T1000 (cell line): ENCODE measurements at regions not wholly inside any gene's neighbourhood (a gene's known extent, or its start where the extent isn't known, plus 50 kb on each side); places are given as distances from the start of the nearest gene placed in this dataset.
"Not testable (repeated sequence)": the region's sequence is repeated elsewhere in the genome, so short reads cannot be mapped to it uniquely, and the experiment has no call there.

Experiments used
- DNase-seq: peaks from one replicate; lab custom pipeline; 2025; ENCODE audit warnings: mixed read lengths; lab: John Stamatoyannopoulos, UW

DNA sequence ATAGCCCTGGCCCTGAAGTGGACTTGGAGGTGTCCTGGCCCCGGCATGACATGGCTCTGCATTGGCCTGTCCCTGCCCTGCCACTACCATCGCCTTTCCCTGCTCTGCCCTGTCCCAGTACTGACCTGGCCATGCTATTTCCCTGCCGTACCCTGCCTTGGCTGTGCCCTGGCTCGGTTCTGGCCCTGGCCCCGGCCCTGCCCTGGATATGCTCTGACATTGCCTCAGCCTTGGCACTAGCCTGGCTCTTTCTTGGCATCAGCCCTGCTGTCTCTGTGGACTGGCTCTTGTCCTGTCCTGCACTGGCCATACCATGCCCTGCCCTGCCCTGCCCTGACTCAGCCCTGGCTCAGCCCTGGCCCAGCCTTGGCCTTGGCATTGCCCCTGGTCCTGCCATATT lies 252.2 kb downstream of the TP53TG3F start:
- not testable (repeated sequence) for DNase-seq

DNA sequence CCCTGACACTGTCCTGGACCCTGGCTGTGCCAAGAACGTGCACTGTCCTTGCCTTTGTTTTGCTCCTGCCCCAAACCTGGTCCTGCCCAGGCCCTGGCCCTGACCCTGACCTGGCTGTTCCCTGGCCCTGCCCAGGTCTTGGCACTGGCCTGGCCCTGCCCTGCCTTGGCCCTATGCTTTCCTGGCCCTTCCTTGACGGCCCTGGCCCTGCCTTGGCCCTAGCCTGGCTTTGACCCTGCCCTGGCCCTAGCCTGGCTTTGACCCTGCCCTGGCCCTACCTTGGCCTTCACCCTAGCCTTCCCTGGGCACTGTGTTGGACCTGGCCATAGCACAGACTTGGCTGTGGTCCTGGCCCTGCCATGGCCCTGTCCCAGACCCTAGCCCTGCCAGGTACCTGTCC lies 252.9 kb downstream of the TP53TG3F start:
- DNase-seq, result not testable (repeated sequence)

DNA sequence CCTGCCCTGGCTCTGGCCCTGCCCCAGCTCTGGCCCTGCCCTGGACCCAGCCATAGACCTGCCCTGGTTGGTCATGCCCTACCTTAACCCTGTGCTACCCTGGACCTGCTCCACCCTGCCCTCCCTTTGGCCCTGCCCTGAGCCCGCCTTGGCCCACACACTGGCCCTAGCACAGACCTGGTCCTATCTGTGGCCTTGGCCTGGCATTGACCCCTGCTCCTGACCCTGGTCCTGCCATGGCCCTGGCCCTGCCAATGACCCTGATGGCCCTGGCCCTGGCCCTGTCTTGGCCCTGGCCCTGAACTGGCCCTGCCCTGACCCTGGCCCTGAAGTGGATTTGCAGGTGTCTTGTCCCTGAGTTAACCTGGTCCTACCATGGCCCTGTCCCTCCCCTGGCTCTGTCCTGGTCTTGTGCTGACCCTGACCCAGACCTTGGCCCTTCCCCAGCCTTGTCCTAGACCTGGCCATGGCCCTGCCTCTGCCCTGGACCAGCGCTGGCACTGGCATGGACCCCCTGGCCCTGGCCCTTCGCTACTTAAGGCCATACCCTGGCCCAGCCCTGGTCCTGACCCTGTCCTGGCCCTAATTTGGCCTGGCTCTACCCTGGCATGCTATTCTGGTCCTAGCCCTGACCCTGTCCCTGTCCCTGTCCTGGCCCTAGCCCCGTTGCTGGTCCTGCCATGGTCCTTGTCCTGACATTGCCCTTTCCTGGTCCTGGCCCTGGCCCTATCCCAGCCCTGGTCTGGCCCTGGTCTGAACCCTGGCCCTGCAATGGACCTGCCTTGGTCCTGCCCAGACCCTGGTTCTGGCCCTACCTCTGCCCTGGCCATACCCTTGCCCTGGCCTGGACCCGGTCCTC lies 253.7 kb downstream of the TP53TG3F start:
- not testable (repeated sequence) for DNase-seq

DNA sequence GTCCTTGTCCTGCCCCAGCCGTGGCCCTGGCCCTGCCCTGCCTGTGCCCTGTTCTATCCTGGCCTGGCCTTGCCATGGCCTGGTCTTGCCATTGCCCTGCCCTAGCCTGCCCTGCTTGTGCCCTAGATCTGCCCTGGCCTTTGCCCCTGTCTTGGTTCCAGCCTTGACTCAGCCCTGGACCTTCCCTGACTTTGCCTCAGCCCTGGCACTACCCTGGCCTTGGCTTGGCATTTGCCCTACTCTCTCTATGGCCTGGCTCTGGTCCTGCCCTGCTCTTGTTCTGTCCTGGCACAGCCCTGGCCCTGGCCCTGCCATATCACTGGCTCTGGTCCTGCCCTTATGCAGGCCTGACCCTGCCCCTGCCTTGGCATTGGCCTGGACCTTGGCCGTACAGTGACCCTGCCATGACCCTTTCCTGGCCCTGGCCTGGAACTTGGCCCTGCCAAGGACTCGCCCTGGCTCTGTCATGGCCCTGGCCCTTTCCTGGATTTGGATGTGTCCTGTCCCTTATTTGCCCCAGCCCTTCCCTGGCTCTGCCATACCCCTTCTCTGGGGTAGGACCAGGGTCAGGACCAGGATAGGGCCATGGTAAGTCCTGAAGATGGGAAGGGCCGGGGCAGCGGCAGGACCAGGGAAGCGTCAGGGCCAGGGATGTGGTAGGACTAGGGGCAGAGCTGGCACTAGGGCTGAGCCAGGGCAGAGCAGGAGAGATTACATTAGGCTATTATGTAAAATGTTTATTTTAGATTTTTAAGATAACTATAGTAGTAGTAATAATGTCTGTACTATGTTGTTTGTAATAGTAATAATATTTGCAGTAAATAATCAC lies 254.5 kb downstream of the TP53TG3F start:
- DNase-seq, result not testable (repeated sequence)

DNA sequence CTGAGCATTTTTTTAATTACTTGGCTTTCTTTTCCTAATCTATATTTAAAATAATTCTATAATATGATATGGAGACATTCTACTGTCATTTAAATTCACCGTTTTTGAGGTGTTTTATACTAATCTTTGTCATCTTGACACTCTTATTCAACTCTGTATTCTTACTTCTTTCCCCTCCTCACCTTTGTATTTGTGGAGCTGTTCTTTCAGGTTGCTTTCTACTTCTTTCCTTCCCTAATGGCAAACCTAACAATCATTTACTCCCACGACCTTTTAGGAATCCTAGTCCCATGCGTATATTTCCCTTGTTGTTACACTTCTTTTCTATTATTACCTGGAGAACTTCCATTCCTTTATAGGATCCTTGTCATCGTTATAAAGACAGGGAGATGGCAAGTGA lies 271.8 kb downstream of the TP53TG3F start:
- DNase-seq, result not testable (repeated sequence)

DNA sequence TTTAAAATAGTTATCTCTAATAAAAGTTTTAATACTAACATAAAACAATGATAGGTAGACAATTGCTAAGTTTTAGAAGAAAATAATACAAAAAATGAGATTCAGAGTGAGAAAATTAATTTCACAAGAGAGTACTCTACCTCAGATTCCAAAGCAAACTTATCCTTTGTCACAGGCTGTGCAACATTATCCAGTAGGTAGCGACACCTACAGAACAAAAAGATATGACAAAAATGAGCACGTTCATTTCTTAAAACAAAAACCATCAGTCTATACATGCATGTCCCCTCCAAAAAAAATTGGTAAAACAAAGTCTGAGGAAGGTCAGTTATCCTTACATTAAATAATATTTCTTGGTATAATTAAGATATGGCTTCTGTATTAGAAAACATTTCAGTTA lies 275.2 kb downstream of the TP53TG3F start:
- not testable (repeated sequence) for DNase-seq

DNA sequence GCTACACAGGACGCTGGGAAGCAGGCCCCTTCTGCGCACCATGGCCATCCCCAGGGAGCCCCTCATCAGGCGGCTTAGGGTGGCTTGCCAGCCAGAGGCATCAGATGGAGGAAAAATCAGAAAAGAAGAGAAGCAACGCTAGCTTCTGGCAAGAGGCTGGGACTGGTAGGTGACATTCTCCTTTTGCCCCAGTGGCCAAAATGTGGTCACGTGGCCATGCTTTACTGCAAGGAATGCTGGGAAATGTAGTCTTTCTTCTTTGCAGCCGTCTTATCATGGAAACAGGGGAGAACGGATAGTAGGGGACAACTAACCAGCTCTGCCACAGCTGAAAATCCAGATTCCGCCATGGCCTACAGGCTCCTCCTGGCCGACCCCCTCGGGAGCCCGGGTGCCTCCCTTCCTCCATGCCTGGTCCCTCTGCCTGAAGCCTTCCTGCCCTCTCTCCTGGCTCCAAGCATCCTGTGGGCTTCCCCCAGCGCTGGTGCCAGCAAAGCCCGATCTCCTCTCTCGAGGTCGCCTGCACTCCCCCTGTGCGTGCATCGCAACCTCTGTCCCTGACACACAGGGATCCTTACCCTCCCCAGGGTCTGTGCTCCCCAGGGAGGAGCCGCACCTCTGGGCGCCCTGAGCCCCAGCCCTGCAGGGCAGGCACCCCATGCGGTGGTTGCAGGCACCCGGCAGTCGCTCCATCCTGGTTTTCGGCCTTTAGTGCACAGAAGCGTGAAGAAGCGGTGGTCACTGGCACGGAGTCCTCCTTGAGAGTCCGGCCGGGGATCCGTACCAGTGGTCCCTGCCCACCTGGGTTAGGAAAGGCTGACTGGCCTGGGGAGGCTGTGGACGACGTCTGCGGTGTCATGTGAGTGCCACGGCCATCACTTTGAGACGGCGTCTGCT lies 307.7 kb downstream of the TP53TG3F start:
- DNase-seq, result not testable (repeated sequence)

DNA sequence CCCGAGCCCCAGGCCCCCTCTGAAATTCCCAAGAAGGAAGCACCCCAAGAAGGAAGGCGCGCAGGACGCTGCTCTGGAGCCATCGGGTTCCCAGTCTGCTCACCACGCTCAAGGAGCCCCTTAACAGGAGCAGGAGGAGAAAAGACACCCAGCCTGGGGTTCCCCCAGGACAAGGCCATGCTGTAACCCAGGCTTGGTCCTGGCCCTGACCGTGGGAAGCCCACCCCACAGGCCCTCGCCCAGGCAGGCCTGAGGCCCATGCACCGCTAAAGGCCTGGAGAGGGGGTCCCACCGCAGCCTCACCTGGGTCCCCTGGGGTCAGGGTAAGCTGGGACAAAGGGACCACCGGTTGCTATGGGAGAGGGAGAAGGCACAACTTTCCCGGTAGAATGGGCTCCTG lies 309.3 kb downstream of the TP53TG3F start:
- DNase-seq, result not testable (repeated sequence)

DNA sequence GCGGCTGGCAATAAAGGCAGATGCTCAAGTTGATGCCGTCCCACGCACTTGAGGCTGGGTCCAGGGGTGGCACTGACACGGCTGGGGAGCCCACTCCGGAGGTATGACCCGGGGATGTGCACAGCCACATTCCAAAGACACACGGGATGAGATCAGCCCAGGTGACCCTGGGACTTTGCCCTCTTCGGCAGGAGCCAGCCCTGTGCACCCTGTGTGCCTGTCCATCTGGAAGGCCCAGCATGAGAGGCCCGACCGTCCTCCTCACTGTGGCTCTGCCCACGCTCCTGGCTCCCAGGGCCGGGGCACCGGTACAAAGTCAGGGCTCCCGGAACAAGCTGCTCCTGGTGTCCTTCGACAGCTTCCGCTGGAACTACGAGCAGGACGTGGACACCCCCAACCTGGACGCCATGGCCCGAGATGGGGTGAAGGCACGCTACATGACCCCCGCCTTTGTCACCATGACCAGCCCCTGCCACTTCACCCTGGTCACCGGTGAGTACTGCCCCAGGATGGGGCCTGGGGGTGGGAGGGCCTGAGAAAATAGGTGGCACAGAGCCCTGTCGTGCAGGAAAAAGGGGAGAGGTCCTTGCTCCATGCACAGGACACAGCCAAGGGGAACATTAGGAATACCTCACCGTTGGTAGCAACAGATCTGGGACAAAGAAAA lies 309.9 kb downstream of the TP53TG3F start:
- not testable (repeated sequence) for DNase-seq

DNA sequence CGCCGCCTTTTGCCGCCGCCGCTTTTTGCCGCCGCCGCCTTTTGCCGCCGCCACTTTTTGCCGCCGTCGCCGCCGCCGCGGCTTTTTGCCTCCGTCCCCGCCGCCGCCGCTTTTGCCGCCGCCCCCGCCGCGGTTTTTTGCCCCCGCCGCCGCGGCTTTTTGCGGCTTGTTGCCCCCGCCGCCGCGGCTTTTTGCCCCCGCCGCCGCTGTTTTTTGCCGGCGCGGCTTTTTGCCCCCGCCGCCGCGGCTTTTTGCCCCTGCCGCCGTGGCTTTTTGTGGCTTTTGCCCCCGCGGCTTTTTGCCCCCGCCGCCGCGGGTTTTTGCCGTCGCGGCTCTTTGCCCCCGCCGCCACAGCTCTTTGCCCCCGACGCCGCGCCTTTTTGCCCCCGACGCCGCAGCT lies 311.1 kb downstream of the TP53TG3F start:
- not testable (repeated sequence) for DNase-seq

DNA sequence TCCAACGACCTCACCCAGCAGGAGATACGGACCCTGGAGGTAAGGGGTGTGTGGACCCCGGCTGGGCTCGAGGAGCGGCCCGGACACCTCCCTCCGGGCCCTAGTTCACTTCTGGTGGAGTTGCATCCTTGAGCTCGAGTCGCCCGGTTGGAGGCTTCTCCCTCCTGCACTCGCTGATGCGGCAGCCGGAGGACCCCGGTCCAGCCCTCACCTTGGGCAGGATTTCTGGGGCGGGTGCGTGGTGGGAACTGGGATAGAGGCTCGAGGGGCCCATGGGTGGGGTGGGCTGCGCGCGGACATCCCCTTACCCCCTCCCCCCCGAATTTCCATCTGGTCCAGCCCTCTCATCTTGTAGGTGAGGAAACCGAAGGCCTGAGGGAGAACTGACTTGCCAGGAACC lies 311.8 kb downstream of the TP53TG3F start:
- DNase-seq, result not testable (repeated sequence)

DNA sequence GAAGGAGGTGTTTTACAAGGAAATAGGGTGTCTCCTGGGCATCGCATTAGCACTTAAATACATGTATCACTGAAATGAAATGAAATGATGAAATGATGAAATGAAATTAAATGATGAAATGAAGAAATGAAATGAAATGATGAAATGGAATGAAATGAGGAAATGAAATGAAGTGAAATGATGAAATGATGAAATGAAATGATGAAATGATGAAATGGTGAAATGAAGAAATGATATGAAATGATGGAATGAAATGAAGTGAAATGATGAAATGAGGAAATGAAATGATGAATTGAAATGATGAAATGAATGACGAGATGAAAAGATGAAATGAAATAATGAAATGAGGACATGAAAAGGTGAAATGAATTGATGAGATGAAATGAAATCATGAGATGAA lies 314.6 kb downstream of the TP53TG3F start:
- DNase-seq, result not testable (repeated sequence)

DNA sequence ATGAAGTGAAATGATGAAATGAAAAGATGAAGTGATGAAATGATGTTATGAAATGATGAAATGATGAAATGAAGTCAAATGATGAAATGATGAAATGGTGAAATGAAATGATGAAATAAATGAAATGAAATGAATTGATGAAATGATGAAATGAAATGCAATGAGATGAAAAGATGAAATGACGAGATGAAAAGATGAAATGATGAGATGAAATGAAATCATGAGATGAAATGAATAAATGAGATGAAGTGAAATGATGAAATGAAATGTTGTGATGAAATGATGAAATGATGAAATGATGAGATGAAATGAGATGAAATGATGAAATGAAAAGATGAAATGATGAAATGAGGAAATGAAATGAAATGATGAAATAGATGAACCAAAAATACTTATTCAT lies 315.3 kb downstream of the TP53TG3F start:
- not testable (repeated sequence) for DNase-seq

DNA sequence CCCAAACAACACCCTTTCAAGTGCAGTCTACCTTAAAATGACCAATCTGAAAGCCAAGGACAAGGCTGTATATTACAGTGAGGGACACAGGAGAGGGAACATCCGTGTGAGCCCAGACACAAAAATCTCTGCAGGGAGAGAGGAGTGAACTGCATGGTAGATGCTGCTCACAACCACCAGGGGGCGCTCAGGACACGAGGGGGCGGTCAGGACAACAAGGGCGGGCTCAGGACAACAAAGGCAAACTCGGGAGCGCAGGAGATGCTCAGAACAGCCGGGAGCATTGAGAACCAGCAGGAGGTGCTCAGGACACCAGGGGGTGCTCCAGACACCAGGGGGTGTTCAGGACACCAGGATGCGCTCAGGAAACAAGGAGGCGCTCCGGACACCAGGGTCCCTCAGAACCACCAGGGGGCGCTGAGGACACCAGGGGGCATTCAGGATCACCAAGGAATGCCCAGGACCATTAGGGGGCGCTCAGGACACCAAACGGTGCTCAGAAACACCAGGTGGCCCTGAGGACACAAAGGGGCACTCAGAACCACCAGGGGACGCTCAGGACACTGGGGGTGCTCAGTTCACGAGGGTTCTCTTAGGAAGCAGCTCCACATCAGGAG lies 357.0 kb downstream of the TP53TG3F start:
- not testable (repeated sequence) for DNase-seq

DNA sequence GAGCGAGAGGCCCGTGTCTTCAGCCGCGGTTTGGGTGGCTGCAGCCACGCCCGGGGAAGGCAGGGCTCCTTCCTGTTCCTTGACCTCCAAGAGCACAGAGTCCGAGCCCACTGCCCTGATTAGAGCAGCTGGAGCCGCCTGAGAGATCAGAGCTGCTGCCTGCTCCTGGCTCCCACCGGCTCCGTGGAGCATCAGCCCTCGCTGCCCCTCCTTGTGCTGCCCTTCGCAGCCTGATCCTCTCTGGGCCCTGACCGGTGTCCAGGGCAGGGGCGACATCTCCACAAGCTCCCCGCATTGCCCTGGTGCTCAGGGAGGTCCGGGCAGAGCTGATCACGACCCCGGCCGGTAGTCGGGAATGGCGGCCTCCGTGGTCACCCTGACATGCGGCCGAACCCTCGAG lies 365.3 kb downstream of the TP53TG3F start:
- DNase-seq, result not testable (repeated sequence)

DNA sequence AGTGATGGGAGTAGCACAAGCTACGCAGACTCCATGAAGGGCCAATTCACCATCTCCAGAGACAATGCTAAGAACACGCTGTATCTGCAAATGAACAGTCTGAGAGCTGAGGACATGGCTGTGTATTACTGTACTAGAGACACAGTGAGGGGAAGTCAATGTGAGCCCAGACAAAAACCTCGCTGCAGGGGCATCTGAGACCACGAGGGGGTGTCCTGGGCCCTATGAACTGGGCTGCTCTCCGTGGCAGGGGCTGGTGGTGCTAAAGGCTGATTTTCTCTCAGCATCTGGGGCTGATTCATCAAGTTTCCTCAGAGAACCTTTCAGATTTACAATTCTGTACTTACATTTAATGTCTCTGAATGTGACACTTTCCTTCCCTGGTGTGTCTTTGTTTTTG lies 368.1 kb downstream of the TP53TG3F start:
- DNase-seq, result not testable (repeated sequence)

DNA sequence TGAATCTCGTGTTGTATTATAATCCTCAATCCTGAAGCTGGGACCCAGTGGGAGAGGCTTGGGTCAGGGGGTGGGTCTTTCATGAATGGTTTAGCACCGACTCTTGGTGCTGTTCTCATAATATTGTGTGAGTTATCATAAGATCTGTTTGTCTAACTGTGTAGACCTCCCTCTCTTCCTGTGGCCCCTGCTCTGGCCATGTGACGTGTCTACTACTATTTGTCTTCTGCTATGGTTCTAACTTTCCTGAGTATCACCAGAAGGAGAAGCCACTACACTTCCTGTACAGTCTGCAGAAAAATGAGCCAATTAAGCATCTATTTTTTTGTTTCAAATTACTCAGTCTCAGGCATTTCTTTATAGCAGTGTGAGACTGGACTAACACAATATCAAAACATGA lies 379.7 kb downstream of the TP53TG3F start:
- not testable (repeated sequence) for DNase-seq

DNA sequence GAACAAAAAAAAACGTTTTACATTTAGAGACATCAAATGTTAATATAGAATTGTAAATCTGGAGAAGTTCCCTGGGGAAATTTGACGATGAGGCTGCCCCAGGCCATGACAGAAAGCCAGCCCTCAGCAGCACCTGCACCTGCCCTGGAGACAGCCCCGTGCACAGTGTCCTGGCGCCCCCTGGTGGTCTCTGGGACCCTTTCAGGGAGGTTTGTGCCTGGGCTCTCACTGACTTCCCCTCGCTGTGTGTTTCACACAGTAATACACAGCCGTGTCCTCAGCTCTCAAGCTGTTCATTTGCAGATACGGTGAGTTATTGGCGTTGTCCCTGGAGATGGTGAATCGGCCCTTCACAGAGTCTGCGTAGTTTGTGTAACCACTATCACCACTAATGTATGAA lies 385.1 kb downstream of the TP53TG3F start:
- DNase-seq, result not testable (repeated sequence)
